HCT116 (cell line): ENCODE measurements at regions not wholly inside any gene's neighbourhood (a gene's known extent, or its start where the extent isn't known, plus 50 kb on each side); places are given as distances from the start of the nearest gene placed in this dataset.

ENCODE experiments used
- ATAC-seq: fragments of 200-7000 bp; cut with Tn5 transposase; 2 replicates; pipeline ENCODE4 v1.9.1; 2020; ENCODE audit warnings: mild to moderate bottlenecking, moderate library complexity
- BruUV-seq: library from RNA; stranded (reverse); fragments of 400-500 nt; replicated peaks from 2 replicates; lab custom pipeline; 2021; lab: Mats Ljungman, UMichigan
- CTCF ChIA-PET: fragments of 300-600 bp; sonication (Branson Sonifier 250); formaldehyde crosslinking; loops from one replicate; lab custom pipeline; 2021; ENCODE audit warnings: antibody characterized with exemption; lab: Charles Lee
- POLR2A ChIA-PET: fragments of 300-600, 350-600 bp; sonication (Branson Sonifier 250); formaldehyde crosslinking; loops from one replicate; lab custom pipeline; 2021; ENCODE audit warnings: antibody characterized with exemption; lab: Charles Lee
- RAD21 ChIA-PET, 2 experiments: fragments of 300-600 bp; sonication (Branson Sonifier 250); formaldehyde crosslinking; loops; one replicate each; lab custom pipeline; 2023; ENCODE audit warnings: low total read pairs in 2 of 2; ENCODE audit not compliant: uncharacterized antibody in 2 of 2, unreplicated experiment in 2 of 2, low non-redundant PET in 1 of 2; lab: Charles Lee
- DNase-seq: peaks from one replicate; pipeline ENCODE4 v3.0.0-alpha.2; 2010; ENCODE audit warnings: low read depth, low spot score
- H2AFZ ChIP-seq: fragments of 200-600 bp; shearing (Covaris generic), sonication (generic); 2 replicates; pipeline ENCODE4 v1.6.1; 2017; ENCODE audit warnings: low read depth, mixed run types, mixed read lengths, antibody characterized with exemption, low read length; ENCODE audit not compliant: poor library complexity, severe bottlenecking
- H3K27ac ChIP-seq: 2 replicates; pipeline ENCODE4 v1.5.1; 2012; ENCODE audit warnings: low read depth, low read length
- H3K27me3 ChIP-seq: fragments of 200-600 bp; sonication (generic); 2 replicates; pipeline ENCODE4 v1.6.1; 2016; ENCODE audit warnings: mixed run types, low read length, mixed read lengths; ENCODE audit not compliant: insufficient read depth
- H3K36me3 ChIP-seq, 2 experiments: fragments of 200-500 bp in 1 of 2; fragments of 200-600 bp in 1 of 2; sonication (Bioruptor generic) in 1 of 2; sonication (generic) in 1 of 2; 2 replicates each; pipeline versions ENCODE4 v1.5.1 to v1.6.1; 2014 to 2016; ENCODE audit warnings: low read length in 2 of 2, inconsistent platforms in 1 of 2, mixed read lengths in 1 of 2, mixed run types in 1 of 2; ENCODE audit not compliant: insufficient read depth in 2 of 2, control insufficient read depth in 1 of 2
- H3K4me1 ChIP-seq, 2 experiments: fragments of 200-600 bp in 1 of 2; sonication (generic) in 1 of 2; 2 replicates each; pipeline versions ENCODE4 v1.5.1 to v1.6.1; 2012 to 2017; ENCODE audit warnings: low read length in 2 of 2, inconsistent platforms in 1 of 2, mild to moderate bottlenecking in 1 of 2, mixed read lengths in 1 of 2, mixed run types in 1 of 2, moderate library complexity in 1 of 2; ENCODE audit not compliant: insufficient read depth in 2 of 2, control insufficient read depth in 1 of 2
- H3K4me2 ChIP-seq: fragments of 200-600 bp; sonication (generic); 2 replicates; pipeline ENCODE4 v1.6.1; 2017; ENCODE audit warnings: mixed run types, low read length, mixed read lengths
- H3K4me3 ChIP-seq, 2 experiments: fragments of 200-600 bp in 1 of 2; sonication (generic) in 1 of 2; replicated peaks in 1 of 2; 2 replicates each; pipeline ENCODE4 v1.5.1; 2011 to 2016; ENCODE audit warnings: low read length in 2 of 2, control low read depth in 1 of 2, low read depth in 1 of 2, mild to moderate bottlenecking in 1 of 2, mixed read lengths in 1 of 2, mixed run types in 1 of 2
- H3K79me2 ChIP-seq: fragments of 200-600 bp; sonication (generic); 2 replicates; pipeline ENCODE4 v1.6.1; 2017; ENCODE audit warnings: mild to moderate bottlenecking, mixed run types, low read length, moderate library complexity, mixed read lengths; ENCODE audit not compliant: insufficient read depth
- H3K9ac ChIP-seq: fragments of 200-600 bp; sonication (generic); 2 replicates; pipeline ENCODE4 v1.6.1; 2016; ENCODE audit warnings: low read length, mixed read lengths
- H3K9me2 ChIP-seq: fragments of 200-600 bp; sonication (generic), shearing (Covaris generic); 2 replicates; pipeline ENCODE4 v1.6.1; 2017; ENCODE audit warnings: mixed run types, mild to moderate bottlenecking, moderate library complexity; ENCODE audit not compliant: insufficient read depth
- H3K9me3 ChIP-seq, 2 experiments: fragments of 200-500 bp in 1 of 2; fragments of 200-600 bp in 1 of 2; sonication (Bioruptor generic) in 1 of 2; sonication (generic) in 1 of 2; 2 replicates each; pipeline ENCODE4 v1.6.1; 2014 to 2017; ENCODE audit warnings: low read length in 2 of 2, mixed read lengths in 2 of 2, inconsistent platforms in 1 of 2, low read depth in 1 of 2, mild to moderate bottlenecking in 1 of 2, mixed run types in 1 of 2, moderate library complexity in 1 of 2; ENCODE audit not compliant: control insufficient read depth in 1 of 2, insufficient read depth in 1 of 2
- H4K20me1 ChIP-seq: fragments of 200-600 bp; sonication (generic), shearing (Covaris generic); 2 replicates; pipeline ENCODE4 v1.6.1; 2017; ENCODE audit warnings: mixed run types, mild to moderate bottlenecking, moderate library complexity; ENCODE audit not compliant: insufficient read depth
- ATF3 ChIP-seq: IDR thresholded peaks from 2 replicates; pipeline ENCODE4 v1.6.1; 2012
- CBX3 ChIP-seq: IDR thresholded peaks from 2 replicates; pipeline ENCODE4 v1.6.1; 2012; ENCODE audit warnings: low read depth
- CEBPB ChIP-seq: IDR thresholded peaks from 2 replicates; pipeline ENCODE4 v1.6.1; 2012; ENCODE audit warnings: low read depth
- EGR1 ChIP-seq: IDR thresholded peaks from 2 replicates; pipeline ENCODE4 v1.6.1; 2012; ENCODE audit warnings: low read depth
- EZH2 ChIP-seq: fragments of 200-600 bp; sonication (generic); IDR thresholded peaks from 2 replicates; pipeline ENCODE4 v1.6.1; 2017; ENCODE audit warnings: antibody characterized with exemption, mixed run types
- EZH2phosphoT487 ChIP-seq: fragments of 200-600 bp; IDR thresholded peaks from 2 replicates; pipeline ENCODE4 v1.6.1; 2018; ENCODE audit warnings: antibody characterized with exemption, borderline replicate concordance
- JUND ChIP-seq: IDR thresholded peaks from 2 replicates; pipeline ENCODE4 v1.6.1; 2012
- RAD21 ChIP-seq: IDR thresholded peaks from 2 replicates; pipeline ENCODE4 v1.6.1; 2012; ENCODE audit warnings: low read depth, mild to moderate bottlenecking
- SIN3A ChIP-seq: IDR thresholded peaks from 2 replicates; pipeline ENCODE4 v1.6.1; 2012; ENCODE audit warnings: low read depth
- SP1 ChIP-seq: IDR thresholded peaks from 2 replicates; pipeline ENCODE4 v1.6.1; 2012; ENCODE audit warnings: low read depth
- ZBTB33 ChIP-seq: IDR thresholded peaks from 2 replicates; pipeline ENCODE4 v1.6.1; 2011; ENCODE audit warnings: mild to moderate bottlenecking, low read length, moderate library complexity; ENCODE audit not compliant: insufficient replicate concordance; ENCODE audit errors: extremely low read depth
- ZNF274 ChIP-seq: fragments of 200-500 bp; sonication (Bioruptor generic); IDR thresholded peaks from 2 replicates; pipeline ENCODE4 v1.6.1; 2014; ENCODE audit warnings: mild to moderate bottlenecking, low read depth, low read length, inconsistent platforms
- intact Hi-C: fragments of 100-400 bp; cut with micrococcal nuclease; formaldehyde crosslinking; loops from 2 replicates; pipeline ENCODE4 v1.10.0; 2022

- ChIA-PET POLR2A (no interaction called here), RAD21 (no interaction called here), CTCF (no interaction called here)
- Histone ChIP-seq H3K79me2 (no peaks in the 10 kb centered on the region), H3K4me1 (peaks cover 2 to 8% of the 10 kb centered on the region in 2 experiments; a peak in 2 of 4 replicates), H3K9ac (no peak overlapping the region), H4K20me1 (no peaks in the 10 kb centered on the region), H3K9me2 (no peaks in the 10 kb centered on the region), H3K36me3 (no peaks in the 10 kb centered on the region), H2AFZ (no peak overlapping the region), H3K27me3 (peaks cover 16% of the 10 kb centered on the region; the same call in 1 of the 2 replicates), H3K27ac (no peak overlapping the region), H3K9me3 (no peaks in the 10 kb centered on the region), H3K4me2 (peak overlapping the region; percentile 30), H3K4me3 (no peak overlapping the region)
- intact Hi-C loops, result no loop called here
- TF ChIP-seq JUND, result no peak
- TF ChIP-seq EZH2, result no peak
- TF ChIP-seq ATF3, result no peak
- TF ChIP-seq CEBPB, result no peak
- no peak for TF ChIP-seq SIN3A
- no peak for TF ChIP-seq ZBTB33
- no peak for TF ChIP-seq CBX3
- no peak for TF ChIP-seq EGR1
- TF ChIP-seq RAD21, result no peak
- no peak for TF ChIP-seq ZNF274
- no peak for TF ChIP-seq EZH2phosphoT487
- no peak for TF ChIP-seq SP1
- BruUV-seq, result no TSS peak
- no peak for DNase-seq
- ATAC-seq, result peak; percentile 46; the same call in 1 of the 2 replicates
These were observed 194.2 kb downstream of the EBLN2 start for GRCh38 chr3:73255609-73256029.
